Keratinocyte (primary cell): ENCODE measurements at regions not wholly inside any gene's neighbourhood (a gene's known extent, or its start where the extent isn't known, plus 50 kb on each side); places are given as distances from the start of the nearest gene placed in this dataset.

Experiments used
- DNase-seq: peaks from one replicate; pipeline ENCODE4 v3.0.0-alpha.2; 2011; ENCODE audit warnings: low read depth, missing footprints, low spot score
- FAIRE-seq: peaks from 2 replicates; lab custom pipeline; 2011; peaks lifted over from hg19 to GRCh38; lab: Jason Lieb, UNC
- H2AFZ ChIP-seq: 2 replicates; pipeline ENCODE4 v1.6.0; 2012; ENCODE audit warnings: low read length, control low read depth, inconsistent platforms; ENCODE audit not compliant: control insufficient read depth
- H3K27ac ChIP-seq: 2 replicates; pipeline ENCODE4 v1.5.1; 2011; ENCODE audit warnings: low read length; ENCODE audit not compliant: control insufficient read depth, insufficient read depth
- H3K27me3 ChIP-seq: 3 replicates; pipeline ENCODE4 v1.6.0; 2011; ENCODE audit warnings: low read length; ENCODE audit not compliant: control insufficient read depth, insufficient read depth; ENCODE audit errors: extremely low read depth
- H3K36me3 ChIP-seq, 2 experiments: 2 replicates in 1 of 2; 3 replicates in 1 of 2; pipeline ENCODE4 v1.5.1; 2011; ENCODE audit warnings: low read length in 2 of 2, mild to moderate bottlenecking in 1 of 2; ENCODE audit not compliant: control insufficient read depth in 2 of 2, insufficient read depth in 2 of 2; ENCODE audit errors: extremely low read depth in 1 of 2
- H3K4me1 ChIP-seq: 3 replicates; pipeline ENCODE4 v1.5.1; 2011; ENCODE audit warnings: low read length; ENCODE audit not compliant: control insufficient read depth, insufficient read depth; ENCODE audit errors: extremely low read depth
- H3K4me2 ChIP-seq: 3 replicates; pipeline ENCODE4 v1.6.0; 2011; ENCODE audit warnings: low read depth, low read length; ENCODE audit not compliant: control insufficient read depth, insufficient read depth; ENCODE audit errors: extremely low read depth
- H3K4me3 ChIP-seq, 3 experiments: fragments of 200-600 bp in 1 of 3; sonication (generic) in 1 of 3; 2 replicates in 2 of 3; 3 replicates in 1 of 3; pipeline ENCODE4 v1.5.1; 2011 to 2016; ENCODE audit warnings: low read length in 3 of 3, mild to moderate bottlenecking in 3 of 3, control low read depth in 2 of 3, inconsistent platforms in 1 of 3, low read depth in 1 of 3, mixed read lengths in 1 of 3, mixed run types in 1 of 3, moderate library complexity in 1 of 3; ENCODE audit not compliant: control insufficient read depth in 2 of 3, insufficient read depth in 2 of 3; ENCODE audit errors: extremely low read depth in 1 of 3
- H3K79me2 ChIP-seq: 2 replicates; pipeline ENCODE4 v1.6.0; 2012; ENCODE audit warnings: low read length; ENCODE audit not compliant: control insufficient read depth, insufficient read depth
- H3K9ac ChIP-seq: 3 replicates; pipeline ENCODE4 v1.6.0; 2011; ENCODE audit warnings: low read length; ENCODE audit not compliant: control insufficient read depth, insufficient read depth; ENCODE audit errors: extremely low read depth
- H3K9me1 ChIP-seq: 3 replicates; pipeline ENCODE4 v1.6.0; 2011; ENCODE audit warnings: low read length; ENCODE audit not compliant: control insufficient read depth, insufficient read depth; ENCODE audit errors: extremely low read depth
- H3K9me3 ChIP-seq: 2 replicates; pipeline ENCODE4 v1.5.1; 2012; ENCODE audit warnings: low read depth, low read length; ENCODE audit not compliant: control insufficient read depth
- H4K20me1 ChIP-seq: 3 replicates; pipeline ENCODE4 v1.6.0; 2011; ENCODE audit warnings: low read length; ENCODE audit not compliant: control insufficient read depth, insufficient read depth; ENCODE audit errors: extremely low read depth
- EZH2 ChIP-seq: IDR thresholded peaks from one replicate; pipeline ENCODE4 v1.6.1; 2012; ENCODE audit warnings: inconsistent platforms, mild to moderate bottlenecking, low read length, moderate library complexity
- dilution Hi-C: fragments of 300-500 bp; cut with MboI; formaldehyde crosslinking; loops from one replicate; pipeline ENCODE4 v1.7.0; 2020; ENCODE audit warnings: low sequenced_read_pairs; ENCODE audit not compliant: extremely low pct_ligation_motif_present
- TF ChIP-seq, protein P1 (sequence below), 3 experiments: IDR thresholded peaks in 1 of 3; conservative IDR thresholded peaks in 1 of 3; optimal IDR thresholded peaks in 1 of 3; 2 replicates in 2 of 3; 3 replicates in 1 of 3; pipeline versions ENCODE3 to v1.5.1; 2011; ENCODE audit warnings: low read length in 3 of 3, mild to moderate bottlenecking in 3 of 3, moderate library complexity in 2 of 3, control low read depth in 1 of 3, inconsistent platforms in 1 of 3; ENCODE audit not compliant: insufficient read depth in 2 of 3; ENCODE audit errors: extremely low read depth in 1 of 3

DNA sequence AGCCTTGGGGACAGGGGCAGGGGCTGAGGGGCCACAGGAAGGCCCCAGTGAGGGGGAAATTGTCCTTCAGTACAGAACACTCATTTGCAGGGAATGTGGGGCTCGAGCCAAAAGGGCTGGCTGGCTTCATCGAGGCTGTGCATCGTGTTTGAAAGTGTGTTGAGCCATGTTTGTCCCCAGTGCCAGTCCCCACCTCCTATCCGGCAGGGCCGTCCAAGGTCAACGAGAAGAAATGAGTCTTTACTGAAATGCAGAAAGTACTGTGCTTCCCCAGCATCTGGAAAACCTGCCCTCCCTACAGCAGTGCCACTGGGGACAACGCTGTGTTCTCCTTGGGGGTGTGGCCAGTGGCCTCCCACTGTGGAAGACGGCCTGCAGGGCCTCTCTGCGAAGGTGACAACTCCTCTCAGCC, 214.1 kb downstream of the KLF6 start:
- no peaks in the 10 kb centered on the region for H3K36me3 ChIP-seq
- no peaks in the 10 kb centered on the region for H4K20me1 ChIP-seq
- H3K9ac ChIP-seq: no peak overlapping the region
- no peak overlapping the region for H2AFZ ChIP-seq
- DNase-seq (no peak), FAIRE-seq (no peak)
- no peaks in the 10 kb centered on the region for H3K9me3 ChIP-seq
- no peak overlapping the region for H3K27ac ChIP-seq
- H3K4me2 ChIP-seq: no peak overlapping the region
- H3K27me3 ChIP-seq: no peaks in the 10 kb centered on the region
- dilution Hi-C loops: no loop called here
- no peaks in the 10 kb centered on the region for H3K4me1 ChIP-seq
- H3K4me3 ChIP-seq: no peak overlapping the region
- no peaks in the 10 kb centered on the region for H3K79me2 ChIP-seq
- no peaks in the 10 kb centered on the region for H3K9me1 ChIP-seq
- TF ChIP-seq, protein P1, sequence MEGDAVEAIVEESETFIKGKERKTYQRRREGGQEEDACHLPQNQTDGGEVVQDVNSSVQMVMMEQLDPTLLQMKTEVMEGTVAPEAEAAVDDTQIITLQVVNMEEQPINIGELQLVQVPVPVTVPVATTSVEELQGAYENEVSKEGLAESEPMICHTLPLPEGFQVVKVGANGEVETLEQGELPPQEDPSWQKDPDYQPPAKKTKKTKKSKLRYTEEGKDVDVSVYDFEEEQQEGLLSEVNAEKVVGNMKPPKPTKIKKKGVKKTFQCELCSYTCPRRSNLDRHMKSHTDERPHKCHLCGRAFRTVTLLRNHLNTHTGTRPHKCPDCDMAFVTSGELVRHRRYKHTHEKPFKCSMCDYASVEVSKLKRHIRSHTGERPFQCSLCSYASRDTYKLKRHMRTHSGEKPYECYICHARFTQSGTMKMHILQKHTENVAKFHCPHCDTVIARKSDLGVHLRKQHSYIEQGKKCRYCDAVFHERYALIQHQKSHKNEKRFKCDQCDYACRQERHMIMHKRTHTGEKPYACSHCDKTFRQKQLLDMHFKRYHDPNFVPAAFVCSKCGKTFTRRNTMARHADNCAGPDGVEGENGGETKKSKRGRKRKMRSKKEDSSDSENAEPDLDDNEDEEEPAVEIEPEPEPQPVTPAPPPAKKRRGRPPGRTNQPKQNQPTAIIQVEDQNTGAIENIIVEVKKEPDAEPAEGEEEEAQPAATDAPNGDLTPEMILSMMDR (optimal IDR thresholded peaks at IDR 0.05 in 1 of 3, IDR thresholded peaks at IDR 0.05 in 1 of 3, conservative IDR thresholded peaks at IDR 0.05 in 1 of 3; ENCODE audit: extremely low read depth in 1 of 3, insufficient read depth in 2 of 3, low read length in 3 of 3): no peak
- no peak for TF ChIP-seq EZH2

DNA sequence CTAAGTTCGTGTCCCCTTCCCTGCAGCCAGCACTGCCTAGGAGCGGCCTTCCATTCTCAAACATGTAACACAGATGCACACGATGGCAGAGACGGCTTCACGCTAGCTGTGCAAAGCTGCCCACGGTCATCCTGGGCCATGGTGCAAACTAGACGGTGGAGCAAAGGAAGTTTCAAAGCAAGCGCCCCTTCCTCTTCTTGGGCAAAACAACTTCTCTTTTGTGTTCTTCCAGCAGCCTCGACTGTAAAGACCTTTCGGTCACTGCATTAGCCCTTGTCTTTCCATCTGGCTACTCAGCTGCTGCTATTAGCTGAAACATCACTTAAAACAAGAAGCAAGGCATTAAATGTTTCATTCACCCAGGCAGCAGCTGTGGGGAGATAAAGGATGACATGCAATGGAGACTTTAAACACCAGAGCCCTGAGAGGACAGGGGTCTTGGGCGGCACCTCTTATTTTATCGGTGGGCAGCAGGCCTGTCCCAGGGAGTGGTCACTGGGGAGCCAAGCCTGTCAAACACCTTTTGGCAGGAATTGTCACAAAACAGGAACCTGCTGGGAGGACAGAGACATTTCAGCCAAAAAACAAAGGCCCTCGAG, 214.8 kb downstream of the KLF6 start:
- Histone ChIP-seq H4K20me1 (no peaks in the 10 kb centered on the region), H3K27me3 (no peaks in the 10 kb centered on the region), H3K27ac (no peak overlapping the region), H3K9me1 (no peaks in the 10 kb centered on the region), H3K4me3 (no peak overlapping the region), H3K9me3 (no peaks in the 10 kb centered on the region), H3K4me1 (no peaks in the 10 kb centered on the region), H2AFZ (no peak overlapping the region), H3K9ac (no peak overlapping the region), H3K4me2 (no peak overlapping the region), H3K36me3 (no peaks in the 10 kb centered on the region), H3K79me2 (no peaks in the 10 kb centered on the region)
- FAIRE-seq: no peak
- TF ChIP-seq EZH2: no peak
- TF ChIP-seq, protein P1 (optimal IDR thresholded peaks at IDR 0.05 in 1 of 3, IDR thresholded peaks at IDR 0.05 in 1 of 3, conservative IDR thresholded peaks at IDR 0.05 in 1 of 3; ENCODE audit: extremely low read depth in 1 of 3, insufficient read depth in 2 of 3, low read length in 3 of 3): no peak
- dilution Hi-C loops: no loop called here
- no peak for DNase-seq
